ENCODE measurements at regions not wholly inside any gene's neighbourhood (a gene's known extent, or its start where the extent isn't known, plus 50 kb on each side); places are given as distances from the start of the nearest gene placed in this dataset.
A peak's percentile ranks its signal among the peaks of the same experiment; 100 is the strongest.

DNA sequence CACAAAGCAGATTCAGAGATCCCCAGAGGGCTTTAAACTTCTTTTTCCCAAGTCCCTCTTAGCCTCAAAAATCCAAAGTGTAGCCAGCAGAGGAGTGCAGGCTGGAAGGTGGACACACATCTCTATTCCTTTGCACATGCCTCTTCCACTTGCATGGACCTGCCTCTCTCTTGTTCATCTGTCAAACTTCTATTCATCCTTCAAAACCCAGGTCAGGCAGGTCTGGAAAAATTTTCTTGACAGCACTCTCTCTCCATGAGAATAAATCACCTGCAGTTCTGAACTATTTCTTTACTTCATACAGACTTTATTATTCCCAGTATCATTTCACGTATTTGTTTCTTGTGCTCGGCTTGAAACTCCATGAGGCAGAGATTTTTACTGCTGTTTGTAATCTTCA, 127.5 kb downstream of the SS18 start:
- intact Hi-C loops (cut with DNase I), result no loop called here
- H3K9me3 ChIP-seq (ENCODE audit: control insufficient read depth, low read length), result no peaks in the 10 kb centered on the region
- 89% methylated on average over 2 of the region's 2 CpGs for WGBS
- H3K27me3 ChIP-seq (ENCODE audit: control insufficient read depth, insufficient read depth), result no peaks in the 10 kb centered on the region
- H3K4me3 ChIP-seq (ENCODE audit: low read length), result no peak overlapping the region
- DNase-seq, result no peak
- H3K4me1 ChIP-seq (ENCODE audit: control insufficient read depth, insufficient read depth, low read length), result no peaks in the 10 kb centered on the region
- ATAC-seq, result no peak
- no peak overlapping the region for H3K27ac ChIP-seq (ENCODE audit: low read length)

DNA sequence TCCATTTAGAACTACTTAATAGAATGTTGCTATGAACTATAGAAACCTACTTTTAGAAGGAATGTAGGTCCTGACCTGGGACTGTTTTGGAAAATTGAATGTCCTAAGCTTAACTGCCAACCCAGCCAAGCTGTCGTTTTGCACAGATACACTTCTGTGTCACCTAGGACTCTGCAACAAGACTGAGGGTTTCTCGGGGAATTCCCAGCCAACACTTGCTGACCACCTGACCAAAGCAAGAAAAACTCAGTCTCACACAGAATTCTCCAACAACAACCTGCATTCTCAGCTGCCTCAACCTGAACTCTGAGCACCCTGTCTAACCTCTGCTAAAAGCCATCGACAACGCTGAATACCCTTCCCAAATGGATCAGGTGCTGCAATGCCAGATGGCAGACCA, 128.2 kb downstream of the SS18 start:
- 75% methylated on average over 4 of the region's 4 CpGs for WGBS
- Histone ChIP-seq H3K9me3 (ENCODE audit: control insufficient read depth, low read length) (no peaks in the 10 kb centered on the region), H3K27ac (ENCODE audit: low read length) (no peak overlapping the region), H3K4me1 (ENCODE audit: control insufficient read depth, insufficient read depth, low read length) (no peaks in the 10 kb centered on the region), H3K4me3 (ENCODE audit: low read length) (no peak overlapping the region), H3K27me3 (ENCODE audit: control insufficient read depth, insufficient read depth) (no peaks in the 10 kb centered on the region)
- intact Hi-C loops (cut with DNase I), result no loop called here
- ATAC-seq, result no peak
- DNase-seq, result no peak

DNA sequence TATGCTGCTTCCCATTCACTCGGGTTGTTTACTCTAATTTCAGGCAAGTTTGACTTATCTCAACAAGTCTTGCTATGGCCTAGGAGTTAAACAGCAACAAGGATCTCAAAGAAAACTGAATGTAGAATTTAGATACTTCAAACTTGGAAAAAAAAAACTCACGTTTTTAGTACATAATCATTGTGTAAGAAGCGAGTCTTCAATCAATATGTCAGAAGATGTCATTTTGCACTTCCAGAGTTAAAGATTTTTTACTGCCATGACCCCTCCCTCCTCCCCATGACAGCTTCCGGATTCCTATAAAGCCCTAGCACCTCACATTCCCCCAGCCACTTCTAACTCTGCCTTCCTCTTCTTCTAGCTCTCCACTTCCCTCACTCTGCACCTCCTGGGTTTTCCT, 133.4 kb downstream of the SS18 start:
- H3K27ac ChIP-seq (ENCODE audit: low read length), result no peak overlapping the region
- WGBS, result 58% methylated on average over 4 of the region's 4 CpGs
- no peak for ATAC-seq
- H3K4me3 ChIP-seq (ENCODE audit: low read length), result no peak overlapping the region
- no peaks in the 10 kb centered on the region for H3K4me1 ChIP-seq (ENCODE audit: control insufficient read depth, insufficient read depth, low read length)
- no peaks in the 10 kb centered on the region for H3K9me3 ChIP-seq (ENCODE audit: control insufficient read depth, low read length)
- no peaks in the 10 kb centered on the region for H3K27me3 ChIP-seq (ENCODE audit: control insufficient read depth, insufficient read depth)
- intact Hi-C loops (cut with DNase I), result no loop called here
- DNase-seq, result no peak

DNA sequence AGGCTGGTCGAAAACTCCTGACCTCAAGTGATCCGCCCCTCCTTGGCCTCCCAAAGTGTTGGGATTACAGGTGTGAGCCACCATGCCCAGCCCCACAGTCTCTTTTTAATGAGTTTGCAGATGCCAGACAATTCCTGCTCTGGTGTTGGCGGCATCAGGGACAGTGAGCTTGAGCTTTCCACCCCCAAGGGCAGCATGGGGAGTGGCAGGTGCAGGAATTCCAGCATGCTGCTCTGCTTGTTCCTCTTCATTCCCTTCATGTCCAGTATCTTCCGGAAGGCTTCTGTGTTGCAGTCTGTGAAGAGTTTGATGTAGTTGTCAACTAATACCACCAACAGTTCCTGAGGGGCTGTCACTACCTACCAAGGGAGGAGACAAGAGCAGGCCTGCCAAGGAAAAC, 137.3 kb downstream of the SS18 start:
- DNase-seq (no peak), ATAC-seq (no peak)
- H3K27ac ChIP-seq (ENCODE audit: low read length), result no peak overlapping the region
- WGBS, result 96% methylated on average over 4 of the region's 4 CpGs
- H3K4me1 ChIP-seq (ENCODE audit: control insufficient read depth, insufficient read depth, low read length), result no peaks in the 10 kb centered on the region
- no peaks in the 10 kb centered on the region for H3K9me3 ChIP-seq (ENCODE audit: control insufficient read depth, low read length)
- no peaks in the 10 kb centered on the region for H3K27me3 ChIP-seq (ENCODE audit: control insufficient read depth, insufficient read depth)
- intact Hi-C loops (cut with DNase I), result no loop called here
- H3K4me3 ChIP-seq (ENCODE audit: low read length), result no peak overlapping the region

DNA sequence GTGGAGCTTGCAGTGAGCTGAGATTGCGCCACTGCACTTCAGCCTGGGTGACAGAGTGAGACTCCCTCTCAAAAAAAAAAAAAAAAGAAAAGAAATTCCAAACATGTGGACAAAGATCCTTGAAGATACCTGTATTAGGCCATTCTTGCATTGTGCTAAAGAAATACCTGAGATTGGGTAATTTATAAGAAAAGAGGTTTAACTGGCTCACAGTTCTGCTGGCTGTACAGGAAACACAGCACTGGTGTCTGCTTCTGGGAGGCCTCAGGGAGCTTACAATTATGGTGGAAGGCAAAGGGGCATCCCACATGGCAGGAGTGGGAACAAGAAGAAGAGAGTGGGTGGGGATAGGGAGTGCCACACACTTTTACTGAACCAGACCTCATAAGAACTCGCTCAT, 140.1 kb downstream of the SS18 start:
- intact Hi-C loops (cut with DNase I), result no loop called here
- Histone ChIP-seq H3K4me1 (ENCODE audit: control insufficient read depth, insufficient read depth, low read length) (no peaks in the 10 kb centered on the region), H3K27me3 (ENCODE audit: control insufficient read depth, insufficient read depth) (no peaks in the 10 kb centered on the region), H3K9me3 (ENCODE audit: control insufficient read depth, low read length) (no peaks in the 10 kb centered on the region), H3K27ac (ENCODE audit: low read length) (no peak overlapping the region), H3K4me3 (ENCODE audit: low read length) (no peak overlapping the region)
- 82% methylated on average over 2 of the region's 2 CpGs for WGBS
- ATAC-seq (no peak), DNase-seq (no peak)

DNA sequence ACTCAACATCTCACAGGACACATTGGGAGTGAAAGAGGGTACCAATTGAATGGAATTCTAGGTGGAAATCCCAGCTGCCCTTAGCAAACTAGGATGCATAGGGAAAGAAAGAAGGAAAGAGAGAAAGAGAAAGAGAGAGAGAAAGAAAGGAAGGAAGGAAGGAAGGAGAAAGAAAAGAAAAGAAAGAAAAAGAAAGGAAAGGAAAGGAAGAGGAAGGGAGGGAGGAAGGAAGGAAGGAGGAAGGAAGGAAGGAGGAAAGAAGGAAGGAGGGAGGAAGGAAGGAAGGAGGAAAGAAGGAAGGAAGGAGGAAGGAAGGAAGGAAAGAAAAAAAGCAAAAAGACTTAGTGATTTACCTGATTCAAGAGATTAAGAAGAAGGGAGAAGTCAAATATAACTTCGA, 143.9 kb downstream of the SS18 start:
- WGBS, result 90% methylated on average over 1 of the region's 1 CpG
- Histone ChIP-seq H3K4me1 (ENCODE audit: control insufficient read depth, insufficient read depth, low read length) (no peaks in the 10 kb centered on the region), H3K4me3 (ENCODE audit: low read length) (no peak overlapping the region), H3K27ac (ENCODE audit: low read length) (no peak overlapping the region), H3K9me3 (ENCODE audit: control insufficient read depth, low read length) (no peaks in the 10 kb centered on the region), H3K27me3 (ENCODE audit: control insufficient read depth, insufficient read depth) (no peaks in the 10 kb centered on the region)
- intact Hi-C loops (cut with DNase I), result no loop called here
- ATAC-seq (no peak), DNase-seq (no peak)

DNA sequence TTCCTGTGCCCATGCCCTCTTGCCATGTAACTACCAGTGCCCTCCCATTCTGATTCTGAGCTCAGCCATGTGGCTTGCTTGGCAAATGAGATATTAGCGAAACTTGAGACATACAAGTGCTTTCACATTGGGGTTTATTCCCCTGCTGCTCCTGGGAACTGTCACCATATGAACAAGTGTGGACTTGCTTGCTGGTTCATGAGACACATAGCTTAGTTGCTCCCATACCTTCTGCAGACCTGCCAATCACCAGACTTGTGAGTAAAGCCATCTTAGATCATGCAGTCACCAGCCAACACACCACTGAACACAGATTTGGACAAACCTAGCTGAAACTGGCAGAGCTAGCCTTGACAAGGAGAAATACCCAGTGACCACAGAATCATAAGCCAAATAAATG, 155.1 kb downstream of the SS18 start:
- Histone ChIP-seq H3K27me3 (ENCODE audit: control insufficient read depth, insufficient read depth) (no peaks in the 10 kb centered on the region), H3K4me3 (ENCODE audit: low read length) (no peak overlapping the region), H3K9me3 (ENCODE audit: control insufficient read depth, low read length) (no peaks in the 10 kb centered on the region), H3K27ac (ENCODE audit: low read length) (no peak overlapping the region), H3K4me1 (ENCODE audit: control insufficient read depth, insufficient read depth, low read length) (no peaks in the 10 kb centered on the region)
- WGBS, result 97% methylated on average over 1 of the region's 1 CpG
- DNase-seq, result no peak
- intact Hi-C loops (cut with DNase I), result no loop called here
- ATAC-seq, result no peak

DNA sequence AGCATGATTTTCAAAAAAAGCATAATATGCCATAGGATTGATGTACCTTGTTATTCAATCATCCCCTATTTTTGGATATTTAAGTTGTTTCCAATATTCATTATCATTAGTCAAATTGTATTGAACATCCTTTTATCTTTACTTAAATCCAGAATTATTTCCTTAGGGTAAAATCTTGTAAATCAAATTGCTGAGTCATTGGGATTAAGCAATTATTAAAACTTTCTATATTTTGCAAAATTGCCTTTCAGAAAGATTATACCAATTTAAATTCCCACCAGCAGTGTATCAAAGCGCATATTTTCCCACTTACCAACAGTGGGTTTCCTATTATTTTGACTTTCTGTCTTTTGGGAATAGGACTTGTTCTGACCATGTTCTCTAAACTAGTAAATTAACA, 159.3 kb downstream of the SS18 start:
- no peaks in the 10 kb centered on the region for H3K27me3 ChIP-seq (ENCODE audit: control insufficient read depth, insufficient read depth)

DNA sequence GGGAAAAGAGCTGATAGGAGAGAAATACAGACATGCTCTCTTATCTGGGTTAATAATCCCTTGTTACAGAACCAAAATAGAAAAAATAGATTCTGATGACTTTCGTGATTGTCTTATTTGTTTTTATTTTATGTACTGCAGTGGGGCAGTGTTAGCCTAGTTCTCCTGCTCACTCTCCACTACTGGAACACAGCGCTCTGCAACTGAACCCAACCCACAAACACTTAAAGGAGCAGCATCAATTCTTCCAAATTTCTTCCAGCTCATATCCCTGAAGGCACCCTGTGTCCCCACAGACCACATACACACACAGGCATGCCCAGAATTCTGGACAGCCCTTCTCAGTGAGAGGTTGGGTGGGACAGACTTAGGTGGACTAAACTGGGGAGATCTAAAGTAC, 160.6 kb downstream of the SS18 start:
- no peaks in the 10 kb centered on the region for H3K9me3 ChIP-seq (ENCODE audit: control insufficient read depth, low read length)
- WGBS, result 51% methylated on average over 2 of the region's 2 CpGs
- no peaks in the 10 kb centered on the region for H3K4me1 ChIP-seq (ENCODE audit: control insufficient read depth, insufficient read depth, low read length)
- intact Hi-C loops (cut with DNase I), result no loop called here
- peak in 1 of 2 donors; percentile 54 for ATAC-seq
- H3K4me3 ChIP-seq (ENCODE audit: low read length), result no peak overlapping the region
- DNase-seq, result no peak
- H3K27ac ChIP-seq (ENCODE audit: low read length), result no peak overlapping the region
- H3K27me3 ChIP-seq (ENCODE audit: control insufficient read depth, insufficient read depth), result no peaks in the 10 kb centered on the region

More for the DNA sequence above, 159.3 kb downstream of the SS18 start:
- WGBS, result 93% methylated on average over 1 of the region's 1 CpG
- Histone ChIP-seq H3K9me3 (ENCODE audit: control insufficient read depth, low read length) (no peaks in the 10 kb centered on the region), H3K4me1 (ENCODE audit: control insufficient read depth, insufficient read depth, low read length) (no peaks in the 10 kb centered on the region), H3K27ac (ENCODE audit: low read length) (no peak overlapping the region), H3K4me3 (ENCODE audit: low read length) (no peak overlapping the region)
- intact Hi-C loops (cut with DNase I), result no loop called here
- DNase-seq, result no peak
- ATAC-seq, result no peak

DNA sequence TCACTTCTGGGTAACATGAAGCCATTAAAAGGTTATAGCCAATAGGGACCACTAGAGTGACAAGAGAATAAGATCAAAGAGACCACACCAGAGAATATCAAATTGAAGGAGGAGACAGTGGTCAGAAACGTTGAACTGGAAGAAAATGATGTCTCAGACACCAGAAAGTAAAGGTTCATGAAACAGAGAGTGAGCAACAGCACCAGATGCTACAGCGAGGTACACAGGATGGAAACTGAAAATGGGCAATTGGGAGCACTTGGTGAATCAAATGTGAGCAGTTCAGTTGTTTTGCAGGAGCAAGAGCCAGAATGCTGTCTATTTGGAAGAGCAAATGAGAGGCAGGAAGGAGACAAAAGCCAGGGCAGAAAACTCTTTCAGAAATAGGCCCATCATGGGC, 162.6 kb downstream of the SS18 start:
- Histone ChIP-seq H3K4me1 (ENCODE audit: control insufficient read depth, insufficient read depth, low read length) (no peaks in the 10 kb centered on the region), H3K9me3 (ENCODE audit: control insufficient read depth, low read length) (no peaks in the 10 kb centered on the region), H3K27ac (ENCODE audit: low read length) (no peak overlapping the region), H3K27me3 (ENCODE audit: control insufficient read depth, insufficient read depth) (no peaks in the 10 kb centered on the region), H3K4me3 (ENCODE audit: low read length) (no peak overlapping the region)
- intact Hi-C loops (cut with DNase I), result no loop called here
- ATAC-seq (no peak), DNase-seq (no peak)
- WGBS, result 68% methylated on average over 2 of the region's 2 CpGs

DNA sequence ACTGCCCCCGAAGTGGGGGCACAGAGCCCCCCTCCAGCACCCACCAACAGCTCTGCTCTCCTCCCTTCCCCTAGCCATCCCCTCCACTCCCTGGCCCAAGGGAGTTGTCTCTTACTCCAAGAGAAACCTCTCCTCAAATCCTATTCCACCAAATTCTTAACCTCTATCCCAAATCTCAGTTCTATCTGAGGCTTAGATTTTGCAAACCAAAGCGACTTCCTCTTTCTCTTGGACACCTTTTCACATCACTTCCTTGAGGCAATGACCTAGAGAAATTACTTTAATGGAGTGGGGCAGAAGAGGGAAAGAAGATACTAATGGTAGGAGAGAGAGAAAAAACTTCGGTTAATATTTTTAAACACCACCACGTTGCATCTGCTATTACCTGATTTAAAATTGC, 167.2 kb downstream of the SS18 start:
- Histone ChIP-seq H3K27me3 (ENCODE audit: control insufficient read depth, insufficient read depth) (no peaks in the 10 kb centered on the region), H3K4me1 (ENCODE audit: control insufficient read depth, insufficient read depth, low read length) (no peaks in the 10 kb centered on the region), H3K4me3 (ENCODE audit: low read length) (no peak overlapping the region), H3K27ac (ENCODE audit: low read length) (no peak overlapping the region), H3K9me3 (ENCODE audit: control insufficient read depth, low read length) (no peaks in the 10 kb centered on the region)
- intact Hi-C loops (cut with DNase I), result no loop called here
- WGBS, result 89% methylated on average over 4 of the region's 4 CpGs
- no peak for ATAC-seq
- no peak for DNase-seq

DNA sequence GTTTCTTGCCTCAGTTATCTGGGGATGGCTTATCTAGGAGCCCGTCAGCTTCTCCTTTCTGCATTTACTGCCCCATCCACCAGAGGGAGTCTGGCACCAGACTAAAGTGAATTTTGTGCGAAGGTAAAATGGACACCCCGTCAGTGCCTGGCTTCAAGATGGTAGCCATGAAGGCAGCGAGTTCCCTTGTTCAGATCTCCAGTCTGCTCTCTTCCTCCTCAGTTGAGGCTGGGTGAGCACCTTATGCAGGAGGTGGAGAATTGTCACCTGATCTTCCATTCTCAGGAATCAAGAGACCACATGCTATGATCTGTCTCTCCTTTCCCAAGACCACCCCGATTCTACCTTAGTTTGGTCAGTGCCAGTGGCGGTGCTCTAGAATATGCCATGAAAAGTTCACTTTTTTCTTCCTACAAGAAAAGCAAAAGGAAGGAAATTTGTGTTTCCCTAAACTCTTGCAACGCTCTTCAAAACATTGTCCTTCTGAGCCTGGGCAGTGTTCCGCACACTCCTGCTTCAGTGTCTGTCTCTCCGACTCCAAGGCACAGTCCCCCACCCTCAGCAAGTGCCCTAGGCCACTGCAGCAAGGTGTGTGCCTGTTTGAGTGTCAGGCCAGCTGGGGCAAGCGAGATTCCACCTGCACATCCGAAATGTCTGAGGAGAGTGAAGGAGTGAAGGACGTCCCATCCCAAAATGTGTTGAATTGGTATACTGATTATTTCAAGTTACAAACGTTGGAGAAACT, 168.6 kb downstream of the SS18 start:
- Histone ChIP-seq H3K27ac (ENCODE audit: low read length) (no peak overlapping the region), H3K4me3 (ENCODE audit: low read length) (no peak overlapping the region), H3K4me1 (ENCODE audit: control insufficient read depth, insufficient read depth, low read length) (no peaks in the 10 kb centered on the region), H3K27me3 (ENCODE audit: control insufficient read depth, insufficient read depth) (no peaks in the 10 kb centered on the region), H3K9me3 (ENCODE audit: control insufficient read depth, low read length) (no peaks in the 10 kb centered on the region)
- WGBS, result 80% methylated on average over 13 of the region's 13 CpGs
- ATAC-seq (no peak), DNase-seq (no peak)
- intact Hi-C loops (cut with DNase I), result no loop called here

Measured in right cardiac atrium (tissue), 5 donors.